ENCODE measurements at regions not wholly inside any gene's neighbourhood (a gene's known extent, or its start where the extent isn't known, plus 50 kb on each side); places are given as distances from the start of the nearest gene placed in this dataset. TPM values are rescaled to one million over a fixed set of nuclear protein-coding genes. Genes with fewer than 3 reads are reported as not detected.

DNA sequence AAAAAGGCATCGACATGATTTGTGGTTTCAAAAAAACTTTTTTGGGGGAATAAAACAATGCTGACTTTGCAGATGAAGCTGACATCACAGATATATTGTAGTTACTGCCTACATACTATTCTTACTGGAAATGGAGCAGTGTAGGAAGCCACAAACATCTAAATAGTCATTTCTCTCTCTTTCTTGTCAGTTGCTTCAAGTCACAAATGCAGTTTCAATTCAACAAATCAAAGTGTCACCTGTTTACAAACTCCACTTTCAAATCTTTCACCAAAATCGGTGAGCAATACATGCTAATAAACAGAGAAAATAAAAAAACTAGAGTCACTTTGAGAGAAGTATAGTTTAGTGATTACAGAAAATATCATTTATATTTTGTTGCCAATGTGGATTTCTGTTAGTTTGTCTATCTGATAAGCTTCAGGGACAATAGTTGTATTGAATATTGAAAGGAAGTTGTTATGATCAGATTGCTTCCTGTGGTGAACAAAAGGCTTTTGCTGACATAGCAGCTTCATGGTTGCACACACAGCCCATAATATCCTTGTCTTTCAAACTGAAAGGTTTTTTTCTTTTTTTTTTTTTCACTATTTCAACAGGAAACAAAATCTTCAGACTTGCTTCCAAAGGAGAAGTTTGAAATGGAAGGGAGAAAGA, 49.7 kb upstream of the PTPN13 start:
- ChIA-PET POLR2A (no interaction called here), CTCF (no interaction called here)
- Histone ChIP-seq H3K4me1 (ENCODE audit: control insufficient read depth in 2 of 2, insufficient read depth in 2 of 2, low read length in 2 of 2) (no peaks in the 10 kb centered on the region), H3K9me3 (ENCODE audit: control extremely low read depth in 1 of 3, control insufficient read depth in 2 of 3, insufficient read depth in 1 of 3, low read length in 2 of 3) (peaks cover 0 to 17% (median 0%) of the 10 kb centered on the region in 3 donors), H3K4me2 (replicated peaks; ENCODE audit: low read depth, low read length, poor library complexity, severe bottlenecking) (no peak overlapping the region), H4K20me1 (ENCODE audit: control insufficient read depth, insufficient read depth, low read length, poor library complexity, severe bottlenecking) (no peaks in the 10 kb centered on the region), H3K9ac (ENCODE audit: low read length) (no peak overlapping the region), H3K27me3 (replicated peaks in 1 of 4; ENCODE audit: control extremely low read depth in 1 of 4, control insufficient read depth in 3 of 4, insufficient read depth in 4 of 4, low read length in 3 of 4) (peaks cover 0 to 7% (median 0%) of the 10 kb centered on the region in 4 experiments), H2AFZ (ENCODE audit: insufficient read depth, low read depth, low read length, poor library complexity, severe bottlenecking) (no peak overlapping the region), H3K4me3 (ENCODE audit: control extremely low read depth in 1 of 5, extremely low read depth in 1 of 5, insufficient read depth in 1 of 5, low read depth in 2 of 5, low read length in 4 of 5) (no peak overlapping the region), H3K36me3 (replicated peaks in 1 of 2; ENCODE audit: control extremely low read depth in 1 of 2, control insufficient read depth in 1 of 2, extremely low read depth in 1 of 2, insufficient read depth in 2 of 2, low read length in 1 of 2) (no peaks in the 10 kb centered on the region), H3K79me2 (ENCODE audit: control insufficient read depth, insufficient read depth, low read length) (no peaks in the 10 kb centered on the region), H3K27ac (ENCODE audit: low read length in 2 of 2) (no peak overlapping the region)
- Mint-ChIP-seq H3K9me3 (ENCODE audit: insufficient read depth) (no peaks in the 10 kb centered on the region), H3K27me3 (peaks cover 19% of the 10 kb centered on the region), H3K27ac (no peak overlapping the region), H3K4me3 (no peak overlapping the region), H3K4me1 (no peaks in the 10 kb centered on the region)
- intact Hi-C loops (cut with micrococcal nuclease), result no loop called here
- WGBS (ENCODE audit: insufficient coverage), result no CpG with 5 or more reads among the region's 2 CpGs
- ATAC-seq (ENCODE audit: low read depth), result no peak
- DNase-seq, result no peak
- TF ChIP-seq, protein P1, sequence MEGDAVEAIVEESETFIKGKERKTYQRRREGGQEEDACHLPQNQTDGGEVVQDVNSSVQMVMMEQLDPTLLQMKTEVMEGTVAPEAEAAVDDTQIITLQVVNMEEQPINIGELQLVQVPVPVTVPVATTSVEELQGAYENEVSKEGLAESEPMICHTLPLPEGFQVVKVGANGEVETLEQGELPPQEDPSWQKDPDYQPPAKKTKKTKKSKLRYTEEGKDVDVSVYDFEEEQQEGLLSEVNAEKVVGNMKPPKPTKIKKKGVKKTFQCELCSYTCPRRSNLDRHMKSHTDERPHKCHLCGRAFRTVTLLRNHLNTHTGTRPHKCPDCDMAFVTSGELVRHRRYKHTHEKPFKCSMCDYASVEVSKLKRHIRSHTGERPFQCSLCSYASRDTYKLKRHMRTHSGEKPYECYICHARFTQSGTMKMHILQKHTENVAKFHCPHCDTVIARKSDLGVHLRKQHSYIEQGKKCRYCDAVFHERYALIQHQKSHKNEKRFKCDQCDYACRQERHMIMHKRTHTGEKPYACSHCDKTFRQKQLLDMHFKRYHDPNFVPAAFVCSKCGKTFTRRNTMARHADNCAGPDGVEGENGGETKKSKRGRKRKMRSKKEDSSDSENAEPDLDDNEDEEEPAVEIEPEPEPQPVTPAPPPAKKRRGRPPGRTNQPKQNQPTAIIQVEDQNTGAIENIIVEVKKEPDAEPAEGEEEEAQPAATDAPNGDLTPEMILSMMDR (IDR thresholded peaks at IDR 0.05), result no peak
- TF ChIP-seq EZH2 (IDR thresholded peaks at IDR 0.05; ENCODE audit: borderline replicate concordance, insufficient read depth, low read depth, low read length, poor library complexity, severe bottlenecking), result no peak

Small RNAs in the stretch of these regions (small RNA-seq; reads per million reads assigned to genes)
- gene MIR4452 (ENCODE audit: insufficient read length, low read depth, low replicate concordance), result not detected
